CD4-positive, alpha-beta T cell (primary cell): ENCODE measurements at regions not wholly inside any gene's neighbourhood (a gene's known extent, or its start where the extent isn't known, plus 50 kb on each side); places are given as distances from the start of the nearest gene placed in this dataset.
"Not testable (repeated sequence)": the region's sequence is repeated elsewhere in the genome, so short reads cannot be mapped to it uniquely, and the experiment has no call there.

Experiments
- ATAC-seq: fragments of 200-7000 bp; cut with Tn5 transposase; one replicate; pipeline ENCODE4 v1.10.0; 2022; ENCODE audit warnings: mild to moderate bottlenecking; ENCODE audit not compliant: poor library complexity
- CTCF ChIA-PET: fragments of 350-600 bp; sonication (Branson Sonifier 250); formaldehyde crosslinking; loops from one replicate; lab custom pipeline; 2021; ENCODE audit warnings: antibody characterized with exemption, inconsistent platforms; lab: Charles Lee
- POLR2A ChIA-PET: fragments of 350-600 bp; sonication (Branson Sonifier 250); formaldehyde crosslinking; loops from one replicate; lab custom pipeline; 2021; ENCODE audit warnings: antibody characterized with exemption, inconsistent platforms; lab: Charles Lee
- DNase-seq, 14 experiments: peaks; one replicate each; pipeline ENCODE4 v3.0.0-alpha.2; 2013 to 2020; ENCODE audit warnings: mixed read lengths in 2 of 14
- H3K27ac ChIP-seq, 2 donors: one replicate each; pipeline versions ENCODE4 v1.5.1 to v1.7.0; 2013; ENCODE audit warnings: low read length in 2 of 2, low read depth in 1 of 2, mild to moderate bottlenecking in 1 of 2
- H3K27me3 ChIP-seq, 2 experiments: 1 replicate in 1 of 2; 2 replicates in 1 of 2; pipeline versions ENCODE4 v1.6.1 to v1.7.0; 2013; ENCODE audit warnings: low read length in 2 of 2, control low read depth in 1 of 2, mild to moderate bottlenecking in 1 of 2, moderate library complexity in 1 of 2; ENCODE audit not compliant: insufficient read depth in 2 of 2, control insufficient read depth in 1 of 2
- H3K36me3 ChIP-seq: one replicate; pipeline ENCODE4 v1.6.1; 2013; ENCODE audit warnings: low read length, control low read depth; ENCODE audit not compliant: insufficient read depth
- H3K4me1 ChIP-seq: one replicate; pipeline ENCODE4 v1.6.1; 2013; ENCODE audit warnings: low read length, control low read depth; ENCODE audit not compliant: insufficient read depth
- H3K4me3 ChIP-seq: one replicate; pipeline ENCODE4 v1.5.1; 2013; ENCODE audit warnings: mild to moderate bottlenecking, low read length, moderate library complexity
- H3K9me3 ChIP-seq, 2 experiments: 1 replicate in 1 of 2; 2 replicates in 1 of 2; pipeline versions ENCODE4 v1.6.1 to v1.7.0; 2013; ENCODE audit warnings: low read length in 2 of 2, mild to moderate bottlenecking in 2 of 2, control low read depth in 1 of 2, moderate library complexity in 1 of 2; ENCODE audit not compliant: control insufficient read depth in 1 of 2, insufficient read depth in 1 of 2
- H3K27ac Mint-ChIP-seq: one replicate; pipeline ENCODE4 v1.8.0; 2020; ENCODE audit warnings: mixed read lengths
- H3K27me3 Mint-ChIP-seq: one replicate; pipeline ENCODE4 v1.8.0; 2021; ENCODE audit warnings: mixed read lengths
- H3K36me3 Mint-ChIP-seq: one replicate; pipeline ENCODE4 v1.8.0; 2021; ENCODE audit warnings: low read depth, mixed read lengths
- H3K4me1 Mint-ChIP-seq: one replicate; pipeline ENCODE4 v1.8.0; 2021; ENCODE audit warnings: low read depth, mixed read lengths
- H3K4me3 Mint-ChIP-seq: one replicate; pipeline ENCODE4 v1.8.0; 2020; ENCODE audit warnings: mild to moderate bottlenecking, mixed read lengths
- H3K9me3 Mint-ChIP-seq: one replicate; pipeline ENCODE4 v1.8.0; 2020; ENCODE audit warnings: mixed read lengths
- CTCF ChIP-seq: fragments of 200-600 bp; IDR thresholded peaks from one replicate; pipeline ENCODE4 v1.8.0; 2022; ENCODE audit warnings: antibody characterized with exemption, mild to moderate bottlenecking
- intact Hi-C, 2 experiments: fragments of 100-400 bp; cut with DNase I in 1 of 2; cut with micrococcal nuclease in 1 of 2; formaldehyde crosslinking; loops; one replicate each; pipeline versions ENCODE4 v1.15.1 to v1.9.0; 2023 to 2025; cut with DNase I, micrococcal nuclease

DNA sequence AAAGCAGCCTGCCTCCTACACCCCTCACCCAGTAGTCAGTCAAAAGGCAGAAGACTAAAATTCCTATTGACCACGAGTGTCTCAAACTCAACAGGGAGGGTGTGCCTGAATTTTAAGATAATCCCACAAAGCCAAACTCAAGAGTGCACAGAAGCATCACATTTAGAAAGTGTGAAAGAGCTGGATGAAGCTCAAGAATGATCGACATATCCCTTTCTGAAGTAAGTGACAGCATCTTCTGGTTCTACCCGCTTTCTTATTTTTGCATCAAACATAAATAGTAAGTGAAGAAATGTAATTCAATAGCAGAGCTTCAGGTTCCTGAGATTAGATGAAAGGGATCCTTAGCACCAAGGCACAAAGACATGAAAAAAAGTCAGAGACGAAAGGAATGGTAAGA, 64.5 kb upstream of the BACH2 start:
- CTCF ChIA-PET: interaction anchor here (1.2 kb wide), 1 partner anchor 22 kb away, joined by 3 read pairs; no protein-coding TSS in a partner anchor
- Histone ChIP-seq H3K36me3 (no peaks in the 10 kb centered on the region), H3K9me3 (no peaks in the 10 kb centered on the region), H3K27ac (no peak overlapping the region), H3K4me3 (no peak overlapping the region), H3K27me3 (no peaks in the 10 kb centered on the region), H3K4me1 (no peaks in the 10 kb centered on the region)
- no peak overlapping the region for H3K27ac Mint-ChIP-seq
- POLR2A ChIA-PET: no interaction called here
- DNase-seq (no peak), ATAC-seq (no peak)
- intact Hi-C loops: no loop called here
- no peaks in the 10 kb centered on the region for H3K36me3 Mint-ChIP-seq
- H3K4me1 Mint-ChIP-seq: no peaks in the 10 kb centered on the region
- no peak for TF ChIP-seq CTCF
- H3K9me3 Mint-ChIP-seq: no peaks in the 10 kb centered on the region
- H3K27me3 Mint-ChIP-seq: no peaks in the 10 kb centered on the region
- no peak overlapping the region for H3K4me3 Mint-ChIP-seq

DNA sequence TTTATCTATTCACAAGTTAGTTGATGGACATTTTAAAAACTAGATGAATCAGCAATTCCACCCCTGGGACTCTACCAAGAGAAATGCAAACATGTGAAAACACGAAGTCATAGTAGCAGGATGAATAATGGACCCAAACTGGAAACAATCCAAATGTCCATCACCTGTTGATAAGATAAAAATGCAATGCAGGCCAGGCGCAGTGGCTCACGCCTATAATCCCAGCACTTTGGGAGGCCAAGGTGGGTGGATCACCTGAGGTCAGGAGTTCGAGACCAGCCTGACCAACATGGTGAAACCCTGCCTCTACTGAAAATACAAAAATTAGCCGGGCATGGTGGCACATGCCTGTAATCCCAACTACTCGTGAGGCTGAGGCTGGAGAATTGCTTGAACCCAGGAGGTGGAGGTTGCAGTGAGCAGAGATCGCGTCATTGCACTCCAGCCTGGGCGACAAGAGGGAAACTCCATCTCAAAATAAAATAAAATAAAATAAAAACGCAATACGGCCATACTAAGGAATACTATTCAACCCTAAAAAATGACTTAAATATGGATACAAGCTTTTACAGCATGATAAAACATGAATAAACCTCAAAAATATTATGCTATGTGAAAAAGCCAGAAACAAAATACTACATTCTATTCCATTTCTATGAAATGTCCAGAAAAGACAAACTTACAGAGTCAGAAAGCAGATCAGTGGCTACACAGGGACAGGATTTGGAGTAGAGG, 61.6 kb upstream of the BACH2 start:
- H3K9me3 ChIP-seq, H3K4me3 ChIP-seq, POLR2A ChIA-PET, H3K27ac Mint-ChIP-seq, H3K36me3 Mint-ChIP-seq, ATAC-seq, H3K27me3 Mint-ChIP-seq, H3K36me3 ChIP-seq, DNase-seq, H3K4me1 ChIP-seq, H3K4me3 Mint-ChIP-seq, H3K4me1 Mint-ChIP-seq, intact Hi-C loops, H3K27me3 ChIP-seq, H3K27ac ChIP-seq, H3K9me3 Mint-ChIP-seq, CTCF ChIA-PET: not testable (repeated sequence)

DNA sequence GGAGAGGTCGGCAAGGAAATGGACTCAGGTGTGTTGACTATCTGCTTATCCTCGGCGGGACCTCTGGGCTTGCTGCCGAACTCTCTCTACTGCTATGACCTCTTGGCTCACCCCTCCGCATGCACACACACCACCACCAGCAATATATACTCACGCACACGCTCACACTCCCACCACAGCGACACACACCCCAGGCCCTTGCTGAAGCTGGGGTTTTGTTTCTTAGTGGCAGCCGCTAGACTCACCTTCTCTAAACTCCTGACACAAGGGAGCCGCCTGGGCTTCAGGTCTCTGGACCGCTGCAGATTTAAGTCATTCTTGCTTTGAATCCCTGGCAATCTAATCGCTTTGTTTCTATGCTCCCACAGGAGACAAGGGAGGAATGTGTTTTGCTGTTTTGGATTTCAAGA, 59.4 kb upstream of the BACH2 start:
- Mint-ChIP-seq H3K4me1 (peaks cover 15% of the 10 kb centered on the region), H3K4me3 (no peak overlapping the region), H3K36me3 (no peaks in the 10 kb centered on the region), H3K27ac (no peak overlapping the region), H3K9me3 (no peaks in the 10 kb centered on the region), H3K27me3 (no peaks in the 10 kb centered on the region)
- CTCF ChIA-PET: interaction anchor here (0.7 kb wide), 1 partner anchor 37 kb away, joined by 3 read pairs; no protein-coding TSS in a partner anchor
- Histone ChIP-seq H3K36me3 (no peaks in the 10 kb centered on the region), H3K4me1 (peaks cover 3% of the 10 kb centered on the region), H3K27ac (no peak overlapping the region), H3K27me3 (no peaks in the 10 kb centered on the region), H3K9me3 (no peaks in the 10 kb centered on the region), H3K4me3 (no peak overlapping the region)
- ATAC-seq (no peak), DNase-seq (no peak)
- no peak for TF ChIP-seq CTCF
- POLR2A ChIA-PET: no interaction called here
- intact Hi-C loops: no loop called here

DNA sequence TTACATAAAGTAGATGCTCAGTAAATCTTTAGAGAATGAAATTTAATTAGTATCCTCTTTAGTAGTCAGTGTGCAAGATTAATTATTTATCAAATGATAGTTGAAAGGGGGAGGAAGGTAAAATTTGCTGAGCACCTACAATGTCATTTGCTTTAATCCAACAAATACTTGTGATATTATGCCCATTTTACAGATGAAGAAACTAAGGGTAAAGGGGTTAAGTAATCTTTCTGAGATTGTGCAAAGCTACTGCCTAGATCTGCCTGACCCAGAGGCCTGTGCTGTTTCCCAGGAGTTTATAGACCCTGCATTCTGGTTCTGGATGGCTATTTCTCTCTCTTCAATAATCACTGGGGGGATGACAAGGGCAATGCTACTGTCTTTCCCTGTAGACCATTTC, 58.3 kb upstream of the BACH2 start:
- Histone ChIP-seq H3K36me3 (no peaks in the 10 kb centered on the region), H3K4me3 (no peak overlapping the region), H3K27me3 (no peaks in the 10 kb centered on the region), H3K4me1 (peaks cover 9% of the 10 kb centered on the region), H3K27ac (no peak overlapping the region), H3K9me3 (no peaks in the 10 kb centered on the region)
- peaks cover 21% of the 10 kb centered on the region for H3K4me1 Mint-ChIP-seq
- H3K36me3 Mint-ChIP-seq: no peaks in the 10 kb centered on the region
- POLR2A ChIA-PET: no interaction called here
- no peak for ATAC-seq
- intact Hi-C loops: loop anchor here in 1 of 2 experiments (5.0 kb wide), 1 partner anchor 58 kb away; the partner anchor contains the start of gene BACH2
- CTCF ChIA-PET: no interaction called here
- no peaks in the 10 kb centered on the region for H3K9me3 Mint-ChIP-seq
- H3K27me3 Mint-ChIP-seq: no peaks in the 10 kb centered on the region
- TF ChIP-seq CTCF: no peak
- no peak overlapping the region for H3K27ac Mint-ChIP-seq
- no peak overlapping the region for H3K4me3 Mint-ChIP-seq
- no peak for DNase-seq
